Pancreas (tissue), 10 donors: ENCODE measurements at regions not wholly inside any gene's neighbourhood (a gene's known extent, or its start where the extent isn't known, plus 50 kb on each side); places are given as distances from the start of the nearest gene placed in this dataset.
"Not testable (repeated sequence)": the region's sequence is repeated elsewhere in the genome, so short reads cannot be mapped to it uniquely, and the experiment has no call there.

Source experiments
- ATAC-seq, 4 donors: fragments of 200-7000 bp; cut with Tn5 transposase; one replicate each; pipeline versions ENCODE4 v1.8.0 to v1.9.1; 2020; ENCODE audit warnings: mild to moderate bottlenecking in 4 of 4, moderate library complexity in 4 of 4
- DNase-seq, 6 donors: peaks; one replicate each; pipeline ENCODE4 v3.0.0-alpha.2; 2020
- FAIRE-seq: peaks from 2 replicates; lab custom pipeline; 2012; peaks lifted over from hg19 to GRCh38; lab: Jason Lieb, UNC
- H3K27ac ChIP-seq, 4 donors: fragments of 200-600 bp; sonication (generic); 1 replicate in 3 of 4; 2 replicates in 1 of 4; pipeline versions ENCODE4 v1.5.0 to v1.8.0; 2020
- H3K27me3 ChIP-seq, 4 donors: fragments of 200-600 bp; one replicate each; pipeline ENCODE4 v1.8.0; 2021
- H3K36me3 ChIP-seq, 3 donors: fragments of 200-600 bp; sonication (generic) in 1 of 3; one replicate each; pipeline versions ENCODE4 v1.5.0 to v1.8.0; 2020 to 2021
- H3K4me1 ChIP-seq, 3 donors: fragments of 200-600 bp; one replicate each; pipeline ENCODE4 v1.8.0; 2021
- H3K4me3 ChIP-seq, 4 donors: fragments of 200-600 bp; sonication (generic) in 2 of 4; one replicate each; pipeline versions ENCODE4 v1.5.0 to v1.8.0; 2020 to 2021
- H3K9me3 ChIP-seq, 4 donors: fragments of 200-600 bp; one replicate each; pipeline ENCODE4 v1.8.0; 2021
- WGBS, 2 donors: extraction: QIAGEN DNeasy Blood & Tissue Kit; methylation state at CpG; one replicate each; pipeline ENCODE4 v1.1.7; 2013; 5-methylcytosine and 5-hydroxymethylcytosine counted together
- intact Hi-C, 3 donors: fragments of 100-400 bp; cut with DNase I; formaldehyde crosslinking; loops; one replicate each; pipeline versions ENCODE4 v1.11.1 to v1.14.2; 2022
- TF ChIP-seq, protein P1 (sequence below), 4 donors: fragments of 200-600 bp; sonication (generic) in 3 of 4; IDR thresholded peaks; one replicate each; pipeline versions ENCODE4 v1.5.0 to v1.8.0; 2021; ENCODE audit warnings: antibody characterized with exemption in 4 of 4
- donor health status: healthy with polysubstance abuse.
- donor health status: DM: no; HTN: no; CAD: no; lungs with moderate emphysema.
- donor health status: DM: no; HTN: no; CAD: no.
- donor health status: control.
- donor health status: control.
- donor health status: Bipolar disorder and iron deficiency.
- donor health status: DM: yes; HTN: yes; CAD: no.
- donor health status: DM: no; HTN: no; CAD: no.
- donor health status: DM: no; HTN: no; CAD: no.
- donor health status: DM: yes; HTN: yes; CAD: no.

DNA sequence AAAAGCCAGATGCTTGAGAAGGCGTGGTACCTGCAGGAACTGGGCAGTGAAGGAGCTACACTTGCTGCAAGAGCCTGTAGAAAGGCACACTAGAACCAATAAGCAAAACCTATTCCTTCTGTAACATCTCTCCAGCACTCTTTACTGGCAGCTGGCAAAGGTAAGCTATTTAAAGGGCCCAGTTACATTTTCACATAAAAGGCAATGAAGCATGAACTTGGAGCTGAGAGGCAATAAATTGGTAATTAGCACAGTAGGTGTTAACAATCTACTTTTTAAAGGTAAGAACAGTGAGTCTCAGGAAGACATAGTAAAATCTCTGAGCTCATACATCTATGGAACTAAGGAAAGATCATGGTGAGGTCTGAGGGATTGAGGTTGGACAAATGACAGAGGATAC is 167.1 kb upstream of the OLFM3 start:
- FAIRE-seq = no peak
- intact Hi-C loops = no loop called here
- WGBS, 2 donors = 65 to 72% methylated on average over 1 of the region's 1 CpG
- ATAC-seq = no peak
- peaks cover 0 to 3% (median 0%) of the 10 kb centered on the region in 3 donors for H3K4me1 ChIP-seq
- H3K27ac ChIP-seq = no peak overlapping the region
- DNase-seq = no peak
- H3K9me3 ChIP-seq = no peaks in the 10 kb centered on the region
- H3K36me3 ChIP-seq = no peaks in the 10 kb centered on the region
- TF ChIP-seq, protein P1, sequence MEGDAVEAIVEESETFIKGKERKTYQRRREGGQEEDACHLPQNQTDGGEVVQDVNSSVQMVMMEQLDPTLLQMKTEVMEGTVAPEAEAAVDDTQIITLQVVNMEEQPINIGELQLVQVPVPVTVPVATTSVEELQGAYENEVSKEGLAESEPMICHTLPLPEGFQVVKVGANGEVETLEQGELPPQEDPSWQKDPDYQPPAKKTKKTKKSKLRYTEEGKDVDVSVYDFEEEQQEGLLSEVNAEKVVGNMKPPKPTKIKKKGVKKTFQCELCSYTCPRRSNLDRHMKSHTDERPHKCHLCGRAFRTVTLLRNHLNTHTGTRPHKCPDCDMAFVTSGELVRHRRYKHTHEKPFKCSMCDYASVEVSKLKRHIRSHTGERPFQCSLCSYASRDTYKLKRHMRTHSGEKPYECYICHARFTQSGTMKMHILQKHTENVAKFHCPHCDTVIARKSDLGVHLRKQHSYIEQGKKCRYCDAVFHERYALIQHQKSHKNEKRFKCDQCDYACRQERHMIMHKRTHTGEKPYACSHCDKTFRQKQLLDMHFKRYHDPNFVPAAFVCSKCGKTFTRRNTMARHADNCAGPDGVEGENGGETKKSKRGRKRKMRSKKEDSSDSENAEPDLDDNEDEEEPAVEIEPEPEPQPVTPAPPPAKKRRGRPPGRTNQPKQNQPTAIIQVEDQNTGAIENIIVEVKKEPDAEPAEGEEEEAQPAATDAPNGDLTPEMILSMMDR (IDR thresholded peaks at IDR 0.05) = no peak
- no peaks in the 10 kb centered on the region for H3K27me3 ChIP-seq
- H3K4me3 ChIP-seq = no peak overlapping the region

DNA sequence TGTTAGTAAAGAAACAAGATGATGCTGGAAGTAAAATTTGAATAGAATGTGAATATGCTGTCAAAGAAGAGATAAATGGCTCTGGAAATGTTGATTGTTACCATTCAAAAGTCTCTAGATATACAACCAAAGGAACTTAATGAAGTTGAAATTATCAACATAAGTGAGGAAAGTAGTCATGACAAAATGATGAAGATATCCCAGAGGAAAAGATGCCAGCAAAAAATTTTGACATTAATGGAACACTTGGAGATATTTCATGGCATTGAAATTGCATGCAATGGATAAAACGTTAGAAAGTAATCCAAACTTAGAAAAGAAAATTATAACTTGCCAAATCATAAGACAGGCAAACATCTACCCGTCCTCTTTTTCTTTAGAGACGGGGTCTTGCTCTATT is 154.5 kb upstream of the OLFM3 start:
- H3K4me1 ChIP-seq = peaks cover 0 to 3% (median 0%) of the 10 kb centered on the region in 3 donors
- no peaks in the 10 kb centered on the region for H3K36me3 ChIP-seq
- no peak overlapping the region for H3K4me3 ChIP-seq
- H3K27me3 ChIP-seq = no peaks in the 10 kb centered on the region
- FAIRE-seq (no peak), ATAC-seq (no peak), DNase-seq (no peak)
- WGBS, 2 donors = 57 to 63% methylated on average over 3 of the region's 3 CpGs
- H3K27ac ChIP-seq = no peak overlapping the region
- no peaks in the 10 kb centered on the region for H3K9me3 ChIP-seq
- intact Hi-C loops = no loop called here
- TF ChIP-seq, protein P1 (IDR thresholded peaks at IDR 0.05) = no peak

GRCh38 chr1:102120910-102121309 is 124.2 kb upstream of the OLFM3 start:
- TF ChIP-seq, protein P1 (IDR thresholded peaks at IDR 0.05) = no peak
- Histone ChIP-seq H3K27ac (no peak overlapping the region), H3K4me1 (no peaks in the 10 kb centered on the region), H3K27me3 (no peaks in the 10 kb centered on the region), H3K36me3 (no peaks in the 10 kb centered on the region), H3K4me3 (no peak overlapping the region), H3K9me3 (no peaks in the 10 kb centered on the region)
- DNase-seq = no peak
- FAIRE-seq = no peak
- intact Hi-C loops = no loop called here
- no peak for ATAC-seq
- WGBS, 2 donors = 69 to 87% methylated on average over 4 of the region's 4 CpGs

- Histone ChIP-seq H3K36me3 (no peaks in the 10 kb centered on the region), H3K4me3 (no peak overlapping the region), H3K27me3 (no peaks in the 10 kb centered on the region), H3K4me1 (no peaks in the 10 kb centered on the region), H3K9me3 (no peaks in the 10 kb centered on the region), H3K27ac (no peak overlapping the region)
- WGBS, 2 donors = 30 to 43% methylated on average over 3 of the region's 3 CpGs
- intact Hi-C loops = no loop called here
- DNase-seq = no peak
- no peak for ATAC-seq
- TF ChIP-seq, protein P1 (IDR thresholded peaks at IDR 0.05) = no peak
- no peak for FAIRE-seq
Observed at GRCh38 chr1:102118150-102118549, 121.4 kb upstream of the OLFM3 start.

- FAIRE-seq (no peak), DNase-seq (no peak), ATAC-seq (no peak)
- WGBS, 2 donors = 38 to 40% methylated on average over 3 of the region's 3 CpGs
- TF ChIP-seq, protein P1 (IDR thresholded peaks at IDR 0.05) = no peak
- Histone ChIP-seq H3K27me3 (no peaks in the 10 kb centered on the region), H3K9me3 (no peaks in the 10 kb centered on the region), H3K36me3 (no peaks in the 10 kb centered on the region), H3K4me1 (no peaks in the 10 kb centered on the region), H3K4me3 (no peak overlapping the region), H3K27ac (no peak overlapping the region)
- intact Hi-C loops = no loop called here
Observed at GRCh38 chr1:102110586-102110985, 113.9 kb upstream of the OLFM3 start.

- ATAC-seq, H3K9me3 ChIP-seq, H3K4me1 ChIP-seq, DNase-seq, H3K27me3 ChIP-seq, H3K4me3 ChIP-seq, FAIRE-seq, intact Hi-C loops, H3K36me3 ChIP-seq, H3K27ac ChIP-seq: not testable (repeated sequence)
- WGBS, 2 donors = 52 to 66% methylated on average over 2 of the region's 2 CpGs
Observed at GRCh38 chr1:102109493-102109892, 112.8 kb upstream of the OLFM3 start.
